ENCODE measurements at regions not wholly inside any gene's neighbourhood (a gene's known extent, or its start where the extent isn't known, plus 50 kb on each side); places are given as distances from the start of the nearest gene placed in this dataset.

GRCh38 chr17:70447588-70447987, 278.3 kb downstream of the KCNJ2 start:
- TF ChIP-seq CTCF (IDR thresholded peaks at IDR 0.05) = no peak
- no peak for TF ChIP-seq POLR2A (IDR thresholded peaks at IDR 0.05)
- no peak for TF ChIP-seq POLR2AphosphoS5 (IDR thresholded peaks at IDR 0.05)
